Glutamatergic neuron (in vitro differentiated cells): ENCODE measurements at regions not wholly inside any gene's neighbourhood (a gene's known extent, or its start where the extent isn't known, plus 50 kb on each side); places are given as distances from the start of the nearest gene placed in this dataset.

Experiments
- DNase-seq: peaks from one replicate; pipeline ENCODE4 v3.0.0; 2022
- H3K27ac Mint-ChIP-seq: one replicate; pipeline ENCODE4 v1.8.0; 2020; ENCODE audit warnings: mild to moderate bottlenecking, mixed read lengths, inconsistent platforms; ENCODE audit not compliant: unreplicated experiment
- H3K27me3 Mint-ChIP-seq: one replicate; pipeline ENCODE4 v1.8.0; 2020; ENCODE audit warnings: mild to moderate bottlenecking, moderate library complexity, mixed read lengths, inconsistent platforms; ENCODE audit not compliant: unreplicated experiment
- H3K36me3 Mint-ChIP-seq: one replicate; pipeline ENCODE4 v1.8.0; 2020; ENCODE audit warnings: mild to moderate bottlenecking, mixed read lengths, inconsistent platforms; ENCODE audit not compliant: unreplicated experiment
- H3K4me1 Mint-ChIP-seq: one replicate; pipeline ENCODE4 v1.8.0; 2020; ENCODE audit warnings: mild to moderate bottlenecking, low read depth, mixed read lengths, inconsistent platforms; ENCODE audit not compliant: unreplicated experiment
- H3K4me3 Mint-ChIP-seq: one replicate; pipeline ENCODE4 v1.8.0; 2020; ENCODE audit warnings: mild to moderate bottlenecking, mixed read lengths, inconsistent platforms; ENCODE audit not compliant: unreplicated experiment
- H3K9me3 Mint-ChIP-seq: one replicate; pipeline ENCODE4 v1.8.0; 2020; ENCODE audit warnings: mild to moderate bottlenecking, moderate library complexity, mixed read lengths, inconsistent platforms; ENCODE audit not compliant: unreplicated experiment
- TF ChIP-seq, protein P1 (sequence below): fragments of 200-600 bp; sonication (generic); IDR thresholded peaks from one replicate; pipeline ENCODE4 v1.5.0; 2021; ENCODE audit not compliant: partially characterized antibody, unreplicated experiment

- H3K9me3 Mint-ChIP-seq: peaks cover 7% of the 10 kb centered on the region
- H3K4me3 Mint-ChIP-seq: no peak overlapping the region
- H3K36me3 Mint-ChIP-seq: peaks cover 10% of the 10 kb centered on the region
- no peak overlapping the region for H3K27ac Mint-ChIP-seq
- DNase-seq: no peak
- H3K27me3 Mint-ChIP-seq: peaks cover 5% of the 10 kb centered on the region
- no peaks in the 10 kb centered on the region for H3K4me1 Mint-ChIP-seq
- TF ChIP-seq, protein P1, sequence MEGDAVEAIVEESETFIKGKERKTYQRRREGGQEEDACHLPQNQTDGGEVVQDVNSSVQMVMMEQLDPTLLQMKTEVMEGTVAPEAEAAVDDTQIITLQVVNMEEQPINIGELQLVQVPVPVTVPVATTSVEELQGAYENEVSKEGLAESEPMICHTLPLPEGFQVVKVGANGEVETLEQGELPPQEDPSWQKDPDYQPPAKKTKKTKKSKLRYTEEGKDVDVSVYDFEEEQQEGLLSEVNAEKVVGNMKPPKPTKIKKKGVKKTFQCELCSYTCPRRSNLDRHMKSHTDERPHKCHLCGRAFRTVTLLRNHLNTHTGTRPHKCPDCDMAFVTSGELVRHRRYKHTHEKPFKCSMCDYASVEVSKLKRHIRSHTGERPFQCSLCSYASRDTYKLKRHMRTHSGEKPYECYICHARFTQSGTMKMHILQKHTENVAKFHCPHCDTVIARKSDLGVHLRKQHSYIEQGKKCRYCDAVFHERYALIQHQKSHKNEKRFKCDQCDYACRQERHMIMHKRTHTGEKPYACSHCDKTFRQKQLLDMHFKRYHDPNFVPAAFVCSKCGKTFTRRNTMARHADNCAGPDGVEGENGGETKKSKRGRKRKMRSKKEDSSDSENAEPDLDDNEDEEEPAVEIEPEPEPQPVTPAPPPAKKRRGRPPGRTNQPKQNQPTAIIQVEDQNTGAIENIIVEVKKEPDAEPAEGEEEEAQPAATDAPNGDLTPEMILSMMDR: no peak
These were observed 64.8 kb upstream of the TUNAR start for GRCh38 chr14:95811813-95812212.

GRCh38 chr14:95808371-95808770, 68.3 kb upstream of the TUNAR start:
- Mint-ChIP-seq H3K4me3 (no peak overlapping the region), H3K9me3 (peaks cover 12% of the 10 kb centered on the region), H3K36me3 (peaks cover 22% of the 10 kb centered on the region), H3K27ac (no peak overlapping the region), H3K27me3 (no peaks in the 10 kb centered on the region), H3K4me1 (no peaks in the 10 kb centered on the region)
- no peak for DNase-seq
- TF ChIP-seq, protein P1: no peak

GRCh38 chr14:95796788-95797187, 79.8 kb upstream of the TUNAR start:
- no peak overlapping the region for H3K27ac Mint-ChIP-seq
- no peak overlapping the region for H3K4me3 Mint-ChIP-seq
- no peak for DNase-seq
- TF ChIP-seq, protein P1: no peak
- peaks cover 6% of the 10 kb centered on the region for H3K9me3 Mint-ChIP-seq
- H3K4me1 Mint-ChIP-seq: peaks cover under 1% of the 10 kb centered on the region
- H3K27me3 Mint-ChIP-seq: no peaks in the 10 kb centered on the region
- peaks cover 7% of the 10 kb centered on the region for H3K36me3 Mint-ChIP-seq

GRCh38 chr14:95787941-95788340, 74.0 kb upstream of the TCL1A start:
- Mint-ChIP-seq H3K27ac (no peak overlapping the region), H3K4me1 (peaks cover 5% of the 10 kb centered on the region), H3K36me3 (peaks cover 3% of the 10 kb centered on the region), H3K9me3 (peaks cover 3% of the 10 kb centered on the region), H3K27me3 (peaks cover 9% of the 10 kb centered on the region), H3K4me3 (no peak overlapping the region)
- TF ChIP-seq, protein P1: no peak
- no peak for DNase-seq

- Mint-ChIP-seq H3K36me3 (peaks cover 3% of the 10 kb centered on the region), H3K9me3 (peaks cover 3% of the 10 kb centered on the region), H3K4me1 (peaks cover 5% of the 10 kb centered on the region), H3K27me3 (peaks cover 9% of the 10 kb centered on the region), H3K27ac (no peak overlapping the region), H3K4me3 (no peak overlapping the region)
- TF ChIP-seq, protein P1: no peak
- DNase-seq: no peak
These were observed 72.6 kb upstream of the TCL1A start for GRCh38 chr14:95786566-95786965.
